Vagina (tissue), 2 donors: ENCODE measurements at regions not wholly inside any gene's neighbourhood (a gene's known extent, or its start where the extent isn't known, plus 50 kb on each side); places are given as distances from the start of the nearest gene placed in this dataset.

Experiments used
- POLR2A ChIP-seq, 2 donors: fragments of 450-650 bp; IDR thresholded peaks; one replicate each; pipeline ENCODE4 v1.6.1; 2017; ENCODE audit warnings: antibody characterized with exemption in 2 of 2, mild to moderate bottlenecking in 2 of 2, moderate library complexity in 2 of 2
- TF ChIP-seq, protein P1 (sequence below), 3 experiments: fragments of 450-650 bp in 2 of 3; fragments of 200-600 bp in 1 of 3; sonication (generic) in 1 of 3; IDR thresholded peaks; one replicate each; pipeline ENCODE4 v1.5.1; 2017 to 2019; ENCODE audit warnings: antibody characterized with exemption in 3 of 3, mild to moderate bottlenecking in 2 of 3, moderate library complexity in 2 of 3

DNA sequence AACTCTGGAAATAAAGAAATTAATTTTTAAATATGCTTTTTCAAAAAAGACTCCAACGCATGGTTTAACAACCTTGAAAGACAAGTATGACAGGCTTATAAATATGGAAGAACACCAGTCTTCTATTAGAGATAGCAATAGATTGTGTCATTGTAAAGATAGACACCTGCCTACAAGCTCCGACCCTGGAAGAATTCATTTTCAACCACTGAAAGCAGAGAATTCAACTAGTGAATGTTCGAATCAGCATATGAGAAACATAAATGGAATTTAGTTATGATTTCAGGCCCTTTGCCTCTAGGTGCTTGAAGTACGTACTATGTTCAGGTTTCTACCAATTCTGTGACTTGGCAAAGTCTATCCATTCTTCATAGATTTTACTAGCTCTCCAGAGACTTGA lies 244.5 kb downstream of the DPY19L2 start:
- TF ChIP-seq POLR2A (IDR thresholded peaks at IDR 0.05): no peak
- TF ChIP-seq, protein P1, sequence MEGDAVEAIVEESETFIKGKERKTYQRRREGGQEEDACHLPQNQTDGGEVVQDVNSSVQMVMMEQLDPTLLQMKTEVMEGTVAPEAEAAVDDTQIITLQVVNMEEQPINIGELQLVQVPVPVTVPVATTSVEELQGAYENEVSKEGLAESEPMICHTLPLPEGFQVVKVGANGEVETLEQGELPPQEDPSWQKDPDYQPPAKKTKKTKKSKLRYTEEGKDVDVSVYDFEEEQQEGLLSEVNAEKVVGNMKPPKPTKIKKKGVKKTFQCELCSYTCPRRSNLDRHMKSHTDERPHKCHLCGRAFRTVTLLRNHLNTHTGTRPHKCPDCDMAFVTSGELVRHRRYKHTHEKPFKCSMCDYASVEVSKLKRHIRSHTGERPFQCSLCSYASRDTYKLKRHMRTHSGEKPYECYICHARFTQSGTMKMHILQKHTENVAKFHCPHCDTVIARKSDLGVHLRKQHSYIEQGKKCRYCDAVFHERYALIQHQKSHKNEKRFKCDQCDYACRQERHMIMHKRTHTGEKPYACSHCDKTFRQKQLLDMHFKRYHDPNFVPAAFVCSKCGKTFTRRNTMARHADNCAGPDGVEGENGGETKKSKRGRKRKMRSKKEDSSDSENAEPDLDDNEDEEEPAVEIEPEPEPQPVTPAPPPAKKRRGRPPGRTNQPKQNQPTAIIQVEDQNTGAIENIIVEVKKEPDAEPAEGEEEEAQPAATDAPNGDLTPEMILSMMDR (IDR thresholded peaks at IDR 0.05): no peak
